HG03439 (cell line): ENCODE measurements at regions not wholly inside any gene's neighbourhood (a gene's known extent, or its start where the extent isn't known, plus 50 kb on each side); places are given as distances from the start of the nearest gene placed in this dataset.

Experiments
- ATAC-seq: cut with Tn5 transposase; IDR thresholded peaks from one replicate; pipeline ENCODE4 v1.9.1; 2021; ENCODE audit warnings: mild to moderate bottlenecking, moderate library complexity; ENCODE audit not compliant: unreplicated experiment

DNA sequence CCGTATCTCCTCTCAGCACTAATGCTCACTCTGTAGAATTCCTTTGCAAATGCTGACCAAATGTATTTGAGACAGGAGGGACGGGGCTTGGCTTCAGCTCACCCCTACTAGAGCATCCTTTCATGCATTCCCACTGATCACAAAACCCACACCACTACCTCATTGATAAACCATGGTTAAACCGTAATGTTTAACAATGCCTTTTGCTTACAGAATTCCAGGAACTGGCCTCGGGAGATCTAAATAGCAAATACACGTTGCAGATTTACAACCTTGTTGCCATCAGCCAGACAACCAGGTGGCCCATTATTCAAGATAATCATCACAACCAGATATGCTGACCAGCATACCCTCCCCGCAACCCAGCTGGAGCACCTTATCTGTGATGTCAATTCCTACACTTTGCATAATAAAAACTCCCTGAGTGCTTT is 391.9 kb downstream of the KCTD8 start:
- ATAC-seq: no peak

DNA sequence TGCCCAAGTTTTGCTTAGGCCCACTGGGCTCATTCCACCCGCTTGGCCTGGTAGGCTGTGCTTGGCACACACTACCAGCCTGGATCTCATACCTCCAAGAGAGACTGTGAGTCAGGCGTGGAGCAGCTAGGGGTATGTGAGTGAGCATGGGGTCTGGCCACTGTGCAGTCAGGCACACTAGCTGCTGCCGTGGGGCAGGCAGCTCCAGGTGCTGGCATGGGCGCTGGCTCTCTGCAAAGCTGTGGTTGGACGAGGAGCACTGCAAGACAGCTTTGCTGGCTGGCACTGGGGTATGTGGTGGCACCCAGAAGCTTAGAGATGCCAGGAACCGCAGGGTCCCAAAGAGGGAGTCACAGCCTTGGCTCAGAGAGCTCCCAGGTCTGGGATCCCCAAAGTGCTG is 377.8 kb downstream of the KCTD8 start:
- ATAC-seq: no peak

DNA sequence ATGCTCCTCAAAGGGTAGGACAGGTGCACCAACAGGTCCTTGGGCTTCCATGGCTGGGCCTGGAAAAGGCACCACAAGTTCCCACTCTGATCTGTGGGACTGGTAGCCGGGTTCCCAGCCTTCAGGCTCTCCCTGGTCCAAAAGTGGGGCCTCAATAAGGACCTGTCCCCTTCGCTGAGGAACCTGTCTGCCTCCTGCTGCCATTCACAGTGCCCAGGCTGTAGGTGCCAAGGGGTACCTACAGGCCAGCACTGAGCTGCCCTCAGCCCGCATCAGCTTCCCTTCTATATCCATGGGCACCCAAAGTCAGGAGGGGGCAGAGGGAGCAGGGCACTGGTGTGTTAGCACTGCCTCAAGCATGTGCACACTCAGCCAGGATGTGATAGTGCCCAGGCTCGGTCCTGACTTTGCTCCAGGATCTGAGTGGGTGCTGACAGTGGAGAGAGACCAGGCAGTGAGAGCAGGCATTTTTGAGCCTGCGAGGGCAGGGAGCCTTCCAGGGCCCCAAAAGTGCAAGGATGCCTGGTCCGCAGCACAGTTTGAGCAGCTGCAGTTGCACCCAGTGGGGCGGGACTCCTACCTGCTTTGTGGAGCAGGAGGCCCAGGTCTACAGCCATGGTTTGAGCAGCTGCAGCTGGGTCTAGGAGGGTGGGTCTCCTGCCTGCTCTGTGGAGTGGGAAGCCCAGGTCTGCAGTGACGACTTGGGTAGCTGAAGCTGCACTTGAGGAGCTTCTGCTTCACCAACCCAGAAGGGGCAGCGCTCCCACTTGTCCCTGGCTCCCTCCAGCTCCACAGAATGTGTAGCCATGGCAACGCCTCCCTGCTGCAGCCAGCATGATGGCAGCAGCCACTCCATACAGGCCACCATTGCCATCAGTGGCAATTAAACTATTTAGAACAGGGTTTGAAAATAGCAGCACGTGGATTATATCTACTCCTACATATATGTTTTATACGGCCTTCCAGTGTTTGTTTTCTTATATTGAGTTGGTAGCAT is 376.4 kb downstream of the KCTD8 start:
- ATAC-seq: no peak

DNA sequence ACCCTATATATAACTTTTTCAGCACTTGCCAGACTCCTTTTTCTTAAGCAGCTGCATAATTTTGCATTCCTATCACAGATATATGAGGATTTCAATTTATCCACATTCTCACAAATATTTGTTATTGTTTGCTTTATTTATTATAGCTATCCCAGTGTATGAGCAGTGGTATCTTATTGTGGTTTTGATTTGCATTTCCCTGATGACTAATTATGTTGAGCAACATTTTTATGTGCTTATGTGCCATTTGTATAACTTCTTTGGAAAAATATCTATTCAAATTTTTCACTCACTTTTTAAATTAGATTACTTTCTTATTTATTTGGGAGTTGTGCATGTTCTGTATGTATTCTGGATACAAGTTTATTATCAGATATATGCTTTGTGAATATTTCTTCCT is 361.9 kb downstream of the KCTD8 start:
- ATAC-seq: no peak

DNA sequence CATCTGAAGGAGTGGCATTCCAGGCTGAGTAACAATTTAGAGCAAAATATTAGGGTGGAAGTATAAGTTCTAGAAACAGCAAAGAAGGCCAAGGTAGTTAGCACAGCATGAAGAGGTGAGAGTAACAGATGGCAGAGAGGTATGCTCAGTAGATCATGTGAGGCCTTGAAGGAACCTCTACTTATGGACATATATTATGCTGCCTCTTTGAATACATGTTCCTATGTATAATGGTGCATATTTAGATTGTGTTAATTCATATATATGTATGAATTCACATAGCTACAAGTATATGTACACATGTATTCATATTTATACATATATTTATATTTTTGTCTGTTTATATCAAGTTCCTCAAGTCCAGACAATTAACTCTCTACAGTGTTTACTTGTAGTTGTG is 355.2 kb downstream of the KCTD8 start:
- ATAC-seq: no peak

DNA sequence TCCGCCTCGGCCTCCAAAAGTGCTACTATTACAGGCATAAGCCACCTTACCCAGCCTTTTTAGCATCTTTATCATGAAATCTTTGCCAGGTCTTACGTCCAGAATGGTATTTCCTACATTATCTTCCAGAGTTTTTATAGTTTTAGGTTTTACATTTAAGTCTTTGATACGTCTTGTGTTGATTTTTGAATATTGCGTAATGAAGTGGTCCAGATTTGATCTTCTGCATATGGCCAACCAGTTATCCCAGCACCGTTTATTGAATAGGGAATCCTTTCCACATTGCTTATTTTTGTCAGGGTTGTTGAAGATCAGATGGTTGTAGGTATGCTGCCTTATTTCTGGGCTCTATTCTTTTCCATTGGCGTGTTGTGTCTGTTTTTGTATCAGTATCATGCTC is 349.6 kb downstream of the KCTD8 start:
- no peak for ATAC-seq

DNA sequence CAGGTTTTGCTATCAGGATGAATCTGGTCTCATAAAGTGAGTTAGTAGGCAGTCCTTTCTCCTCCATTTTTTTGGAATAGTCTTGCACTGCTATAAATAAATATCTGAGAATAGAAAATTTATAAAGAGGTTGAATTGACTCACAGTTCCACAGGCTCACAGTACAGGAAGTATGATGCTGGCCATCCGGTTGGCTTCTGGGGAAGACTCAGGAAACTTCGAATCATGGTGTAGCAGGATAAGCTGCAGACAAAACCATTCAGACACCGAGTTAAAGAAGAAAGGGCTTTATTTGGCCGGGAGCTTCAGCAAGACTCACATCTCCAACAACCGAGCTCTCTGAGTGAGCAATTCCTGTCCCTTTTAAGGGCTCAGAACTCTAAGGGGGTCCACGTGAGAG is 348.2 kb downstream of the KCTD8 start:
- ATAC-seq: no peak

DNA sequence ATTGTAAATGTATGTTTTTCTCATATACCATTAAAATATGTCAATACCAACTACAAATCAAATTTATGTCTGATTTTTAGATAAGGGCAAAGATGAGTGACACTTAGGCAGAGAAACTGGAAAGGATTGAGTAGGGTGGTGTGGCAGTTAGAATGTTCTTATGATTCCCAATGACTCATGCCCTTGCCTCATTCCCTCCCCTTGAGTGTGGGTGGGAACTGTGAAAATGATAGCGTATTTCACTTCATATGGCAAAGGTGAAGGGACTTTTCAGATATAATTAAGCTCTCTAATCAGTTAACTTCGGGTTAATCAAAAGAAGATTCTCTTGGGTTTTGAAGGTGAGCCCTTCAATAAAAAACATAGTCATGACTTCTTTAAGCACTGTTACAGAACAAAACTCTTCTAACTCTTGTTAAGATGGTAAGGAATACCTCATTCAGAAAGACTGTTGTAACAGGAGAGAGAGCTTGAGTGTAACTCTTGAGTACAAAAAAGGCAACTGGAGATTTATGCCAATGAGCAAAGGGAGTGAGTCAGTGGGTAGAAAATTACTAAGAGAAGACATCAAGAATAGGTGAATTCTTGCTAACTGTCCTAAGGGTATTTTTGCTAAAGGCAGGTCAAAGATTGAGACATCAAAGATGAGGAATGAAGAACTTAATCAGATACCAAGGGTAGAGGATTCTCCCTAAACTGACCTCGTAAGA is 329.5 kb downstream of the KCTD8 start:
- ATAC-seq: no peak

DNA sequence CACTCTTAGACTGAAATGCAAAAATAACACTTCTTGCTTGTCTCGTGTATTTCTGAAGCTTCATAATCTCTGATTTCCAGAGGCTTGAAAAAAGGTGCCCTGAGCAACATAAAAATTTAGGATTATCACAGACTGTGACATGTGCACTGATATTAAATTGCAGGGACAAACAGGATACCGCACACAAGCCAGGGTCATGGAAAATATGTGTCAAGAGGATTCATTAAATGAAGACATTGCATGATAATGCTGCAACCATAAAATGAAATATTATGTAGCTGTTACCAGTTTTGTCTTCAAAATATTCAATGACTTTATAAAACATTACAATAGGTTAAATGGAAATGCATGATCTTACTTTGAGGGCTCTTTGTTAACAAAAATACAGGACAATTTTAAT is 328.0 kb downstream of the KCTD8 start:
- ATAC-seq: no peak

DNA sequence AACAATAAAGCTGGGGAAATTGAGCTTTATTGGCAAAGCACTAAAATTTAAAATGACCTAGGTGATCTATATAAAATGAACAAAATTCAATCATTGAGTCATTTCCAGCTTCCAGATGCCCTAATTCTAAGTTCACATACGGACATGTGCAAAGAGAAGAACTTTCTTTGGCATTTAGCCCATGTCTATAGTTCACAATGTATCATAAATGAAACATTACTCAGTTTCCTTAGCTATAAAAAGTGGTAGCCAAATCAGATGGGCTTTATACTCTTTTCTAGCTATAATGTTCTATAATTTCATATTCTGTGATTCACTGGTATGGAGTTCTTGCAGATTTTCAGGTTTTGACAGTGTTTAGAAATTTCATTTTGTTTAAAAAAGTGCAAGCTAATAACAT is 327.4 kb downstream of the KCTD8 start:
- ATAC-seq: no peak
